Coronary artery (tissue), 2 donors: ENCODE measurements at regions not wholly inside any gene's neighbourhood (a gene's known extent, or its start where the extent isn't known, plus 50 kb on each side); places are given as distances from the start of the nearest gene placed in this dataset.

Experiments used
- DNase-seq: peaks from one replicate; pipeline ENCODE4 v3.0.0-alpha.2; 2017; ENCODE audit warnings: low spot score
- H3K27ac ChIP-seq, 2 donors: fragments of 200-600 bp; sonication (generic); one replicate each; pipeline ENCODE4 v1.5.1; 2016 to 2019
- H3K4me3 ChIP-seq: fragments of 200-600 bp; sonication (generic); 2 replicates; pipeline ENCODE4 v1.5.1; 2016; ENCODE audit warnings: mild to moderate bottlenecking, moderate library complexity
- TF ChIP-seq, protein P1 (sequence below): fragments of 200-600 bp; sonication (generic); IDR thresholded peaks from one replicate; pipeline ENCODE4 v1.5.1; 2019; ENCODE audit warnings: antibody characterized with exemption

DNA sequence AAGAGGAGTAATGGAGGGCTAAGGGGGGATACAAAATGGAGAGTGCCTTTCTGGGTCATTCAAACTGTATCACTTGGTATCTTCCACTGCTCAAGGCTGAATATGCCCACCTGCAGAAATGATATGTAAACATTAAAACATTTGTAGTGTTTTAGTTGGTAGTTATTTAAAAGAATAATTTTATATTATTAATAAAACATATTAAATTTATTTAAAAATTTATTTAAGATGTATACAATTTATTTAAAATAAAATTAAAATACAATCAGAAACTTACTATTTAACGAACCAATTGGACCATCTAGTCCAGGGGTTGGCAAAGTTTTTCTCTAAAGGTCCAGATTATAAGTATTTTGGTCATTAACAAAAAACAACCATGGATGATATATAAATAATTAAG is 308.5 kb downstream of the PLK2 start:
- Histone ChIP-seq H3K4me3 (no peak overlapping the region), H3K27ac (no peak overlapping the region)
- TF ChIP-seq, protein P1, sequence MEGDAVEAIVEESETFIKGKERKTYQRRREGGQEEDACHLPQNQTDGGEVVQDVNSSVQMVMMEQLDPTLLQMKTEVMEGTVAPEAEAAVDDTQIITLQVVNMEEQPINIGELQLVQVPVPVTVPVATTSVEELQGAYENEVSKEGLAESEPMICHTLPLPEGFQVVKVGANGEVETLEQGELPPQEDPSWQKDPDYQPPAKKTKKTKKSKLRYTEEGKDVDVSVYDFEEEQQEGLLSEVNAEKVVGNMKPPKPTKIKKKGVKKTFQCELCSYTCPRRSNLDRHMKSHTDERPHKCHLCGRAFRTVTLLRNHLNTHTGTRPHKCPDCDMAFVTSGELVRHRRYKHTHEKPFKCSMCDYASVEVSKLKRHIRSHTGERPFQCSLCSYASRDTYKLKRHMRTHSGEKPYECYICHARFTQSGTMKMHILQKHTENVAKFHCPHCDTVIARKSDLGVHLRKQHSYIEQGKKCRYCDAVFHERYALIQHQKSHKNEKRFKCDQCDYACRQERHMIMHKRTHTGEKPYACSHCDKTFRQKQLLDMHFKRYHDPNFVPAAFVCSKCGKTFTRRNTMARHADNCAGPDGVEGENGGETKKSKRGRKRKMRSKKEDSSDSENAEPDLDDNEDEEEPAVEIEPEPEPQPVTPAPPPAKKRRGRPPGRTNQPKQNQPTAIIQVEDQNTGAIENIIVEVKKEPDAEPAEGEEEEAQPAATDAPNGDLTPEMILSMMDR = no peak
- no peak for DNase-seq

DNA sequence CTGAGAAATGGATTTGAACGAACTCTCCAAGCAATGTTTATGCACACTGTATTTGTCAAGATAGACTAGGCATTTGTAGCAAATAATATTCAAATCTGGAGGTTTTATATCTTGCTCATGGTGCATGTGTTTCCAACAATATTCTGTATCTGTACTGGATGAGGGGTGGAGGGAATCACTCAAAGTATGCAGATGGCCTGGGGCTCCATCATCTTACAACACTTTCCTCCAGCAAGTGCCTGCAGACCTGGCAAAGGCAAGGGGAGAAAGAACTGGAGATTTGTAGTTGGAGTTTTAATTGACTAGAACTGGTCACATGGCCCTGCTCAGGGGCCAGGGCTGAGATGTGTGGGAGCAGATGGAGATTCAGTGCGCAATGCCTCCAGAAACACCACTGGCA is 309.0 kb downstream of the PLK2 start:
- no peak for DNase-seq
- Histone ChIP-seq H3K4me3 (no peak overlapping the region), H3K27ac (no peak overlapping the region)
- TF ChIP-seq, protein P1 = no peak

DNA sequence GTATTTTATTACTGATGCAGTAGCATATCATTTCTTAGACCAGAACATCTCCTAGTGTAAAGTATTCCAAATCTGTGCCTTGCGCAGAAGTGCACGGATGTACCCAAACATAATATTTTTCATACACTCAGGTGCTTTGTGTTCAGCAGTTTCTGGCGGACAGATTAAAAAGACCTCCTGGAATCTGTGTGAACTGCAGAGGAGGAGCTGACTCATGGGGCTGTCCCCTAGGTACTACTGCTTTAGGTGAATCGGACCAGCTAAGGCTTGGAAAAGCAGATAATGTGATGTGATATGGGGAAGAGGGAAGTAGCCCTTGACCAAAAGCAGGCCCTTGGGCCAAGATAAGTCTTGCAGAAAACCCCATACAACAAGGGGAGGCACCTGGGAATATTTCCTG is 310.1 kb downstream of the PLK2 start:
- TF ChIP-seq, protein P1 = no peak
- no peak overlapping the region for H3K4me3 ChIP-seq
- H3K27ac ChIP-seq = no peak overlapping the region
- DNase-seq = no peak

DNA sequence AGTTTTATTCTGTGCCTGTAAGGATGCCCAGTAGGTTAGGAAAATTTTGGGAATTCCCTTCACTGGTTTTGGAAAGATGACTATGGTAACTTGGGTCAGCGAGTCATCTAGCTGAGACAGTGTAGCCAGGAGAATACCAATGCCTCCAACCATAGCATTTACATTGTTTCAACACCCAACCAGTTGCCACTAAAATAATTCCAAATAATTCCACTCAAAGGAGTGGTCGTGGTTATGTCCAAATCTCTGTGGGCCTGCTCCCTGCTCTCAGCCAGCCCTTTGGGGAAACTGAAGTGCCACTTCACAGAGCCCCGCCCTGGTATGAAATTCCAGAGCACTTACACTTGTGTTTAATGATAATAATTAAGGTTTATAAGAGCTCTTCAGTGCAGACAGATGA is 310.5 kb downstream of the PLK2 start:
- no peak for DNase-seq
- Histone ChIP-seq H3K4me3 (no peak overlapping the region), H3K27ac (no peak overlapping the region)
- TF ChIP-seq, protein P1 = no peak

DNA sequence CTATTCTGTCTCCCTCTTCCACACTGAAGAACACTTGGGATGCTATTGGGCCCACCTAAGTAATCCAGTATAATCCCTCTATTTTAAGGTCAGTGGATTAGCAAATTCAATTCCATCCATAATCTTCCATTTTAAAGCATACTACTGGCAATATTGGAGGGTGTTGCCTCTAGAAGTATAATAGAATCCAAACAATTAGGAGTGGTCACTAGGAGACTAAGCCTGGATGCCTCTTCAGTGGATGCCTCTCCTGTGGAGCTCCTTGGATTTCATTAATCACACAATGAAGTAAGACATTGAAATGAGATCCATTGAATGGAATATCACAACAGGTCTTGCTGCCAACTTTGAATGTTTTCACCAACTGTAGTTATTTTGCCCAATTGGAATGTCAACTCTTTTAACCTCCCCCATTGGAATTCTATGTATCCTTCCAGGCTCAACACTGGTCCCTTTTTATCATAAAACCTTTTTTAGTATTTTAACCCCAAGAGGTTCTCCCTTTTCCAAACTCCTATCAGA is 311.6 kb downstream of the PLK2 start:
- H3K4me3 ChIP-seq = no peak overlapping the region
- TF ChIP-seq, protein P1 = no peak
- H3K27ac ChIP-seq = no peak overlapping the region
- no peak for DNase-seq

DNA sequence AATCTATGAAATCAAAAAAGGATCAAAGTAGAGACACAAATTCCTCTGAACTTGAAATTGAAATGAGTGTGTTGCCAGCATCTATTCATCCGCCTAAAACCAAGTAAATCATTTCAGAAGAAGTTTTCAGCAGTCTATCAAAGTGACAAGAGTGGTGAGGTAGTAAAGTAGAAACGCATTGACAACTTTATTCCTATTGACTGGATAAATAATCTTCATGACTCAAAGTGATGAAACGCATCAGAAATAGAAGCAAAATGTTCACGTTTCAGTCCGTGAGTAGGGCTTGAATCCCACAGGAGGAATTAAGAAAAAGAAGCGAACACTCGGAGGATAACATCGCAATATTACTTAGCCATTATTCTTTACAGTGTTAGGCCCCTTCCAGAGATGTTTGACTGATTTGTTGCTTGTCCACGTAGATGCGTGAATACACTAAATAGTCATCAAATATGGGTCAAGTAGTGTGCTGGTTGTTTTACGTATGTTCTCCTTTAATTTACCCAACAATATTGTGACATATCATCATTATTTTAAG is 314.4 kb downstream of the PLK2 start:
- TF ChIP-seq, protein P1 = no peak
- DNase-seq = no peak
- H3K4me3 ChIP-seq = no peak overlapping the region
- no peak overlapping the region for H3K27ac ChIP-seq

DNA sequence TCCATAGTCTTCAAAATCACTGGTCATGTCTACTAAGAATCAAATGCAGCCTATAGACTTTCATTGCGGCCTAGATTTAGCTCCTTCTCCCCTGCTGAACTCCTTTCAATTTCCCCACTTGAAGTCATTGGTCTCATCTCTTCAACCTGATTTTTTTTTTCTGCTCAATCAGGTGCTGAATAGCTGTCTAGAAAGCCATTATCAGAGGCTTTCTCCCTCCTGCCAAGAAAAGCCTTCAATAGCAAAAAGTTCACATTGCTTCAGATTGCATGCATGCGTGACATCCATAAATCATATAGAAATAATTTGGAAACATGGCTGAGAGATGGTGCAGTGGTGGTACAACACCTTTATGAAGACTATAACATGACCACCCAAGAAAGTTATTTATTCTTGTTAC is 316.2 kb downstream of the PLK2 start:
- DNase-seq = no peak
- Histone ChIP-seq H3K4me3 (no peak overlapping the region), H3K27ac (no peak overlapping the region)
- TF ChIP-seq, protein P1 = no peak
